ENCODE measurements at regions not wholly inside any gene's neighbourhood (a gene's known extent, or its start where the extent isn't known, plus 50 kb on each side); places are given as distances from the start of the nearest gene placed in this dataset.
A peak's percentile ranks its signal among the peaks of the same experiment; 100 is the strongest.
"Not testable (repeated sequence)": the region's sequence is repeated elsewhere in the genome, so short reads cannot be mapped to it uniquely, and the experiment has no call there.

DNA sequence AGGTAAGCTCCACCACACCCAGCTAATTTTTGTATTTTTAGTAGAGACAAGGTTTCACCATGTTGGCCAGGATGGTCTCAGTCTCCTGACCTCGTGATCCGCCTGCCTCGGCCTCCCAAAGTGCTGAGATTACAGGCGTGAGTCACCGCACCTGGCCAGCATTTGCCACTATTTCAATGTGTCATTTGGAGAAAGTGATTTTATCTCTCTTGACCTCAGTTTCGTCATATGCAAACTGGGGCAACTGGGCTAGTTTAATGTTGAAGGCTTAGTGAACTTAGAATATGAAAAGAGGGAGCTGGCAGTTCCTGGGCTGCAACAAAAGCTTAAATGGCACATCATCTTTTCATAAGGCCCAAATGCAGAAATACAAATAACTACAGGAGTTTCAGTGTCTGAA is 88.6 kb upstream of the DYNAP start:
- H3K4me3 ChIP-seq (ENCODE audit: low read length); H3K27me3 ChIP-seq (ENCODE audit: control insufficient read depth, insufficient read depth, low read length); H3K36me3 ChIP-seq (ENCODE audit: control insufficient read depth, insufficient read depth, low read length); H3K4me1 ChIP-seq (ENCODE audit: control insufficient read depth, insufficient read depth, low read length); DNase-seq (ENCODE audit: low read depth, low spot score); H3K27ac ChIP-seq (ENCODE audit: low read length); H3K9me3 ChIP-seq (ENCODE audit: control insufficient read depth, insufficient read depth, low read length): not testable (repeated sequence)
- WGBS (ENCODE audit: insufficient coverage, insufficient read length) = no CpG with 5 or more reads among the region's 6 CpGs

DNA sequence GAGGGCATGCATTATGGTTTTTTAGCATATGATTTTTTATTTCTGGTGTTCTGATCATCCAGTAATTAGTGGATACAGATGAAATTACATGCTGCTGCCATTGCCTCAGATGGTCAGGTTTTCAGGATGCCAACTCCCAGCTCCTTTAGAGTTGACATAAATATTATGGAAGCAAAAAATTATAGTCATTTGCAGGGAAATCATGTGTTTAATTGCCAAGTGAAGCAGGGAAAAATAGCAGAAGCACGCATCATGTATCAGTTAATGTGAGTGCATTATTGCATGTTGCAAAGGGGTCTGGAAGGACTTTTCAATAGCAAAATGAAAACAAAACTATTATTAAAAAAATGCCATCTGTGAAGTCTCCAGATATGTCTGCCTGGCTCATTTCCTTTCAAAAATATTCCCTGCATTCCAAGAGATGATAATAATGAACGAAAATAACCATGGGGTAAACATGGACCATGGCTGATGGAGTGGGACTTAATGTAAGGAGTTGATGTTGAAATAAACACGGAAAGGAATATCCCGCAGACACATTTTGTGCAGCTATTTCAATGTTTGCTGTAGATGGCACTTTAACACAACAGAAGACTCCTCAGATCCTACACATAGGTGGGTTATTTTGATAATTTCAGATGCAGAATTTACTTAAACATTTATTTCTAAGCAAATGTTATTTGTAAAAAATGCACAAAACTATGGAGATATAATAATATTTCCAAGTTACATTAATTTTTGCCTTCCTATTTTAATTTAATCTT is 87.7 kb upstream of the DYNAP start:
- Histone ChIP-seq H3K27me3 (ENCODE audit: control insufficient read depth, insufficient read depth, low read length) (no peaks in the 10 kb centered on the region), H3K9me3 (ENCODE audit: control insufficient read depth, insufficient read depth, low read length) (no peaks in the 10 kb centered on the region), H3K4me3 (ENCODE audit: low read length) (no peak overlapping the region), H3K4me1 (ENCODE audit: control insufficient read depth, insufficient read depth, low read length) (no peaks in the 10 kb centered on the region), H3K36me3 (ENCODE audit: control insufficient read depth, insufficient read depth, low read length) (no peaks in the 10 kb centered on the region), H3K27ac (ENCODE audit: low read length) (no peak overlapping the region)
- no CpG with 5 or more reads among the region's 4 CpGs for WGBS (ENCODE audit: insufficient coverage, insufficient read length)
- DNase-seq (ENCODE audit: low read depth, low spot score) = no peak

- no peaks in the 10 kb centered on the region for H3K9me3 ChIP-seq (ENCODE audit: control insufficient read depth, insufficient read depth, low read length)
- H3K4me3 ChIP-seq (ENCODE audit: low read length) = no peak overlapping the region
- DNase-seq (ENCODE audit: low read depth, low spot score) = no peak
- no peaks in the 10 kb centered on the region for H3K27me3 ChIP-seq (ENCODE audit: control insufficient read depth, insufficient read depth, low read length)
- no peak overlapping the region for H3K27ac ChIP-seq (ENCODE audit: low read length)
- H3K36me3 ChIP-seq (ENCODE audit: control insufficient read depth, insufficient read depth, low read length) = no peaks in the 10 kb centered on the region
- no CpG with 5 or more reads among the region's 2 CpGs for WGBS (ENCODE audit: insufficient coverage, insufficient read length)
- H3K4me1 ChIP-seq (ENCODE audit: control insufficient read depth, insufficient read depth, low read length) = no peaks in the 10 kb centered on the region
Observed at GRCh38 chr18:54506516-54507261, 84.4 kb upstream of the DYNAP start.

DNA sequence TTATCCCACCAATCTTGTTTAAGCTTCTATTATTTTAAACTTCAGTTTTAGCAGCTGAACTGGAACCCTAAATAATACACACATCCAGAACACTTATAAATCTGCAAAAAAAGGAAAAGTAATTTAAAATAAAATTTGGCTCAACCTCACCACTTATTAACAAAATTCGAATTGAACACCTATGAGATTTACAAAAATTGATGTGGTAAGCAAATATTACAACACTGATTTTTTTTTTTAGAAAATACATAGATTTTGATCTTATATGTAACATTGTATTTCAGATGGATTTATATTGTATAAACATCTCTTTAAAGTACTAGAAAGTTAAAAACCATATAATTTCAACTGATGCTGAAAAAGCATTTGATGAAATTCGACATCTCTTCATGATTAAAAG is 81.3 kb upstream of the DYNAP start:
- H3K27me3 ChIP-seq (ENCODE audit: control insufficient read depth, insufficient read depth, low read length) = no peaks in the 10 kb centered on the region
- WGBS (ENCODE audit: insufficient coverage, insufficient read length) = no CpG with 5 or more reads among the region's 2 CpGs
- DNase-seq (ENCODE audit: low read depth, low spot score) = no peak
- no peaks in the 10 kb centered on the region for H3K4me1 ChIP-seq (ENCODE audit: control insufficient read depth, insufficient read depth, low read length)
- no peaks in the 10 kb centered on the region for H3K36me3 ChIP-seq (ENCODE audit: control insufficient read depth, insufficient read depth, low read length)
- no peak overlapping the region for H3K27ac ChIP-seq (ENCODE audit: low read length)
- H3K4me3 ChIP-seq (ENCODE audit: low read length) = no peak overlapping the region
- no peaks in the 10 kb centered on the region for H3K9me3 ChIP-seq (ENCODE audit: control insufficient read depth, insufficient read depth, low read length)

DNA sequence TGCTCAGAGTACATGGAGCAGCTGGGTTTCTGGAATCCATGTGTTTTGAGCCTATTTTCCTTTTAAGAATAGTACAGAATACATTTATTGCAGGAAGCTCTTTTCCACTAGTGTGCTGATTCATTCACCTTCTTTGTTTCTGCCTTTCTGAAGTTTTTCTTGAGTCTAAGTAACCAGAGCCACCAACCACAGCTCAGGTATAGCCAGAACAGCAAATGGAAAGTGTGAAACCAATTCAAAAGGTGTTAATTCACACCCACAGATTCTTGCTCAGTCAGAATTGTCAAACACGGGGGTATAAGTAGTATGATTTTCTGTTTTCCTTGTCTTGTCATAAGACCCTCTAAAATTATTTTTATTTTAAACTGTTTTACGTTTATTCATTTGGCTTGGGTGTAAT is 75.9 kb upstream of the DYNAP start:
- WGBS (ENCODE audit: insufficient coverage, insufficient read length) = no CpG with 5 or more reads among the region's 2 CpGs

DNA sequence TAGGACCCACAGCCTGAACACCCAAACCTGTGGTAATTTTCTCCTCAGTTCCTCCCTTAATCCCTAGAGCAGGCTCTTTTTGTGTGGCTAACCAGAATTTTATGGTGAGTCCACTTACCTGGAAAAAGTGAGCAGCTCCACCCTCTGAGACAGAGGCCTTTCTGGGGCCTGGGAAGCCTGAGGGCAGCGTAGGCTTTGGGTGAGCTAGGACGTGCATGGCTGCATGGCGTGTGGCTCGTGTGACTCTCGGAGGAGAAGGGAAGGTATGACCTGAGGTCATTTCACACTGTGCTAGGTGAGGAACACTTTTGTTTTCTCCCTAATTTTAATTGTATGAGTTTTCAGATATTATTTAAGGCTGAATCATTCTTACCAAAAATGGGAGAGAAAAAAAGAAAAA is 73.5 kb upstream of the DYNAP start:
- DNase-seq (ENCODE audit: low read depth, low spot score) = no peak
- H3K4me1 ChIP-seq (ENCODE audit: control insufficient read depth, insufficient read depth, low read length) = no peaks in the 10 kb centered on the region
- no peaks in the 10 kb centered on the region for H3K27me3 ChIP-seq (ENCODE audit: control insufficient read depth, insufficient read depth, low read length)
- WGBS (ENCODE audit: insufficient coverage, insufficient read length) = no CpG with 5 or more reads among the region's 5 CpGs
- H3K27ac ChIP-seq (ENCODE audit: low read length) = no peak overlapping the region
- H3K4me3 ChIP-seq (ENCODE audit: low read length) = no peak overlapping the region
- H3K9me3 ChIP-seq (ENCODE audit: control insufficient read depth, insufficient read depth, low read length) = no peaks in the 10 kb centered on the region
- no peaks in the 10 kb centered on the region for H3K36me3 ChIP-seq (ENCODE audit: control insufficient read depth, insufficient read depth, low read length)

More for the DNA sequence above, 75.9 kb upstream of the DYNAP start:
- Histone ChIP-seq H3K27me3 (ENCODE audit: control insufficient read depth, insufficient read depth, low read length) (no peaks in the 10 kb centered on the region), H3K27ac (ENCODE audit: low read length) (no peak overlapping the region), H3K4me3 (ENCODE audit: low read length) (no peak overlapping the region), H3K4me1 (ENCODE audit: control insufficient read depth, insufficient read depth, low read length) (no peaks in the 10 kb centered on the region), H3K36me3 (ENCODE audit: control insufficient read depth, insufficient read depth, low read length) (no peaks in the 10 kb centered on the region), H3K9me3 (ENCODE audit: control insufficient read depth, insufficient read depth, low read length) (no peaks in the 10 kb centered on the region)
- DNase-seq (ENCODE audit: low read depth, low spot score) = no peak

GRCh38 chr18:54521846-54522245 is 69.2 kb upstream of the DYNAP start:
- H3K36me3 ChIP-seq (ENCODE audit: control insufficient read depth, insufficient read depth, low read length) = no peaks in the 10 kb centered on the region
- no peaks in the 10 kb centered on the region for H3K9me3 ChIP-seq (ENCODE audit: control insufficient read depth, insufficient read depth, low read length)
- DNase-seq (ENCODE audit: low read depth, low spot score) = no peak
- no peaks in the 10 kb centered on the region for H3K4me1 ChIP-seq (ENCODE audit: control insufficient read depth, insufficient read depth, low read length)
- no peaks in the 10 kb centered on the region for H3K27me3 ChIP-seq (ENCODE audit: control insufficient read depth, insufficient read depth, low read length)
- H3K27ac ChIP-seq (ENCODE audit: low read length) = no peak overlapping the region
- H3K4me3 ChIP-seq (ENCODE audit: low read length) = no peak overlapping the region
- no CpG with 5 or more reads among the region's 1 CpG for WGBS (ENCODE audit: insufficient coverage, insufficient read length)

DNA sequence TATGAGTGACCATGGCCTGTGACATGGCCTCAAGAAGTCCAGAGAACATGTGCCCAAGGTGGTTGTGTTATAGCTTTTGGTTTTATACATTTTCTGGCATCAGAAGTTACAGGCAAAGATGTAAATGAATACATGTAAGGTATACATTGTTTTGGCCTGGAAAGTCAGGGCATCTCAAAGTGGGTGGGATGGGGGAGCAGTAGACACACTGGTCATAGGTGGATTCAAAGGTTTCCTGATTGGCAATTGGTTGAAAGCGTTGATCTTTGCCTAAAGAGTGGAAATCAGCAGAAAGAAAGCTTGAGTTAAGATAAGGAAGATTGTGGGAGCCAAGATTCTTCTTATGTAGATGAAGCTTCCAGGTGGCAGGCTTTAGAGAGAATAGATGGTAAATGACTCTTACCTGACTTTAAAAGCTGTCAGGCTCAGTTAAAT is 62.1 kb upstream of the DYNAP start:
- no CpG with 5 or more reads among the region's 1 CpG for WGBS (ENCODE audit: insufficient coverage, insufficient read length)
- H3K27ac ChIP-seq (ENCODE audit: low read length) = peak overlapping the region; percentile 96
- no peaks in the 10 kb centered on the region for H3K9me3 ChIP-seq (ENCODE audit: control insufficient read depth, insufficient read depth, low read length)
- no peak overlapping the region for H3K4me3 ChIP-seq (ENCODE audit: low read length)
- no peaks in the 10 kb centered on the region for H3K27me3 ChIP-seq (ENCODE audit: control insufficient read depth, insufficient read depth, low read length)
- H3K36me3 ChIP-seq (ENCODE audit: control insufficient read depth, insufficient read depth, low read length) = no peaks in the 10 kb centered on the region
- no peak for DNase-seq (ENCODE audit: low read depth, low spot score)
- H3K4me1 ChIP-seq (ENCODE audit: control insufficient read depth, insufficient read depth, low read length) = peaks cover 16% of the 10 kb centered on the region

GRCh38 chr18:54529444-54529843 is 61.6 kb upstream of the DYNAP start:
- H3K27me3 ChIP-seq (ENCODE audit: control insufficient read depth, insufficient read depth, low read length) = no peaks in the 10 kb centered on the region
- no peaks in the 10 kb centered on the region for H3K9me3 ChIP-seq (ENCODE audit: control insufficient read depth, insufficient read depth, low read length)
- peak overlapping the region; percentile 92 for H3K27ac ChIP-seq (ENCODE audit: low read length)
- H3K4me3 ChIP-seq (ENCODE audit: low read length) = no peak overlapping the region
- WGBS (ENCODE audit: insufficient coverage, insufficient read length) = no CpG with 5 or more reads among the region's 2 CpGs
- H3K4me1 ChIP-seq (ENCODE audit: control insufficient read depth, insufficient read depth, low read length) = peaks cover 16% of the 10 kb centered on the region
- no peaks in the 10 kb centered on the region for H3K36me3 ChIP-seq (ENCODE audit: control insufficient read depth, insufficient read depth, low read length)
- no peak for DNase-seq (ENCODE audit: low read depth, low spot score)

DNA sequence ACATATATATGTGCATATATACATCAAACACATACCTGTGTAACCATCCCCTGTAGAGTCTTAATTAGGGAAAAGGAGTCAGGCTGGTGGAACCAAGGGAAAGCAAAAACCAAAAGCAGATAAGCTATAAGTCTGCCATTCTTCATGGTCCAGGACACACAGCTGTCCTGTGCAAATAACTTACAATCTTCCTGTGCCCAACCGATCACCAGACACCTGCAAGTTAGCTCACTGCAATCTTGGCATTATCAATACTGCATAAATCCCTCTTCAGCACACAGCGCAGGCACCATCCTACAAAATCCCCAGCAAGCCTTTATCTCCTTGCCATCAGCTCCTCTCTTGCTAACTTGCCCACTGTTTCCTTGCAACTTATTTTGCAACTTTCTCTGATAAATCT is 60.8 kb upstream of the DYNAP start:
- peaks cover 5% of the 10 kb centered on the region for H3K36me3 ChIP-seq (ENCODE audit: control insufficient read depth, insufficient read depth, low read length)
- no peak for DNase-seq (ENCODE audit: low read depth, low spot score)
- no peak overlapping the region for H3K27ac ChIP-seq (ENCODE audit: low read length)
- H3K27me3 ChIP-seq (ENCODE audit: control insufficient read depth, insufficient read depth, low read length) = no peaks in the 10 kb centered on the region
- no peak overlapping the region for H3K4me3 ChIP-seq (ENCODE audit: low read length)
- no peaks in the 10 kb centered on the region for H3K9me3 ChIP-seq (ENCODE audit: control insufficient read depth, insufficient read depth, low read length)
- peaks cover 16% of the 10 kb centered on the region for H3K4me1 ChIP-seq (ENCODE audit: control insufficient read depth, insufficient read depth, low read length)
- no CpG with 5 or more reads among the region's 2 CpGs for WGBS (ENCODE audit: insufficient coverage, insufficient read length)

All from iPS DF 6.9 (cell line).